Embryonic facial prominence (tissue), 1 donor: ENCODE measurements at regions not wholly inside any gene's neighbourhood (a gene's known extent, or its start where the extent isn't known, plus 50 kb on each side); places are given as distances from the start of the nearest gene placed in this dataset.
"Not testable (repeated sequence)": the region's sequence is repeated elsewhere in the genome, so short reads cannot be mapped to it uniquely, and the experiment has no call there.

Source experiments
- DNase-seq: peaks from one replicate; pipeline ENCODE4 v3.0.0-alpha.2; 2016; ENCODE audit errors: extremely low spot score

- DNase-seq: peak; percentile 34
These were observed 51.1 kb upstream of the PPP2R3B start for GRCh38 chrX:437661-438390.

- DNase-seq: no peak
These were observed 52.5 kb upstream of the PPP2R3B start for GRCh38 chrX:439241-439640.

- no peak for DNase-seq
These were observed 53.0 kb upstream of the PPP2R3B start for GRCh38 chrX:439719-440118.

GRCh38 chrX:440636-441035 is 53.9 kb upstream of the PPP2R3B start:
- DNase-seq: no peak

- no peak for DNase-seq
These were observed 57.0 kb upstream of the PPP2R3B start for GRCh38 chrX:443536-444210.

GRCh38 chrX:444305-444704 is 57.6 kb upstream of the PPP2R3B start:
- DNase-seq: no peak

GRCh38 chrX:445727-446126 is 59.0 kb upstream of the PPP2R3B start:
- DNase-seq: no peak

GRCh38 chrX:446245-446644 is 59.5 kb upstream of the PPP2R3B start:
- no peak for DNase-seq

GRCh38 chrX:447052-447451 is 60.3 kb upstream of the PPP2R3B start:
- DNase-seq: no peak

GRCh38 chrX:451750-452149 is 65.0 kb upstream of the PPP2R3B start:
- DNase-seq: not testable (repeated sequence)

- DNase-seq: no peak
These were observed 65.9 kb upstream of the PPP2R3B start for GRCh38 chrX:452598-452997.

- DNase-seq: not testable (repeated sequence)
These were observed 67.8 kb upstream of the PPP2R3B start for GRCh38 chrX:454514-454913.

- DNase-seq: no peak
These were observed 68.5 kb upstream of the PPP2R3B start for GRCh38 chrX:455199-455598.

GRCh38 chrX:455673-456072 is 69.0 kb upstream of the PPP2R3B start:
- no peak for DNase-seq

GRCh38 chrX:456146-456545 is 69.4 kb upstream of the PPP2R3B start:
- DNase-seq: no peak

- no peak for DNase-seq
These were observed 70.0 kb upstream of the PPP2R3B start for GRCh38 chrX:456551-457291.

- no peak for DNase-seq
These were observed 70.6 kb upstream of the PPP2R3B start for GRCh38 chrX:457292-457679.

GRCh38 chrX:458631-459061 is 71.9 kb upstream of the PPP2R3B start:
- no peak for DNase-seq

- no peak for DNase-seq
These were observed 72.9 kb upstream of the PPP2R3B start for GRCh38 chrX:459611-460010.

GRCh38 chrX:460116-460515 is 73.4 kb upstream of the PPP2R3B start:
- DNase-seq: no peak

GRCh38 chrX:460823-461640 is 74.3 kb upstream of the PPP2R3B start:
- DNase-seq: no peak

GRCh38 chrX:462853-463252 is 76.1 kb upstream of the PPP2R3B start:
- no peak for DNase-seq
